GM10248 (cell line): ENCODE measurements at regions not wholly inside any gene's neighbourhood (a gene's known extent, or its start where the extent isn't known, plus 50 kb on each side); places are given as distances from the start of the nearest gene placed in this dataset.

Experiments used
- CTCF ChIA-PET: fragments of 300-600 bp; sonication (Branson Sonifier 250); formaldehyde crosslinking; extraction: SDS; loops from one replicate; lab custom pipeline; 2021; ENCODE audit warnings: antibody characterized with exemption; lab: Yijun Ruan, JAX
- POLR2A ChIA-PET: fragments of 350-650 bp; sonication (Branson Sonifier 250); formaldehyde crosslinking; extraction: SDS; loops from one replicate; lab custom pipeline; 2020; ENCODE audit warnings: antibody characterized with exemption; lab: Yijun Ruan, JAX
- DNase-seq: peaks from one replicate; pipeline ENCODE4 v3.0.0; 2012; ENCODE audit errors: extremely low spot score
- TF ChIP-seq, protein P1 (sequence below): IDR thresholded peaks from 2 replicates; pipeline ENCODE4 v1.5.1; 2012; ENCODE audit warnings: mild to moderate bottlenecking, low read depth; ENCODE audit errors: extremely low read depth, missing control alignments, control extremely low read depth

DNA sequence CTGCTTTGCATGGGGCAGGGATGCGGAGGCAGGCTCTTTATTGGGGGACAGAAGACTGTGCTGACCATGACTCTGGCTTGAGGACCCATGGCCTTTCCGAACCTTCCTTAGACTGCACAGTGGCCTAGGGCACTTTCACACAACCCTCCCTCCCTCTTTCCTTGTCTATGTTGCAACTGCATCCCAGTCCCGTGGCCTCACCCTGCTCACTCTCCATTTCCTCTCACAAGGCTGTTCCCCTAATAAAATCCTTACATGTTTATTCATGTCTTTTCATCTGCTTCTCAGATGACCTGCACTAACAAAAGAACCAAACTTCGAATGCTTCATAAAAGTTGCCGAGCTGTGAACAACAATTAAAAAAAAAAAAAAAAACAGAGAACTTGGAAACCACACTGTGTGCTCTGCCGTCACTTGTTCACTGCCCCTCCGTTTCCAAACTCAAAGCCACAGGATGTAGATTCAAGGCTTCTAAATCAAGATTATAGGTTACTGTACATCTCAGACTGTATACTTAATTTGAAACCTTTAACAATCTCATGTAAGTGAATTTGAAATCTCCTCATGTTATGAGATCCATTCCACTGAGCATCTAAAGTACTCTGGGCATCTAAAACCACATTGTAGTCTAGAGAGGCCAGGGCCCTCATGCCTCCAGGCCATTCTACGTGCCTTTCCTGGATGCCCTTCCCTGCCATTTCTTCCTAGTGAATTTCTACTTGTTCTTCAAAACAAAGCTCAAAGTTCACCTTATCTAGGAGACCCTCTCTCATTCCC lies 265.9 kb downstream of the SNX13 start:
- POLR2A ChIA-PET: no interaction called here
- CTCF ChIA-PET: interaction anchor here (0.7 to 3.1 kb wide), 2 partner anchors 9 to 33 kb away, joined by 3 to 16 read pairs; no protein-coding TSS in a partner anchor
- TF ChIP-seq, protein P1, sequence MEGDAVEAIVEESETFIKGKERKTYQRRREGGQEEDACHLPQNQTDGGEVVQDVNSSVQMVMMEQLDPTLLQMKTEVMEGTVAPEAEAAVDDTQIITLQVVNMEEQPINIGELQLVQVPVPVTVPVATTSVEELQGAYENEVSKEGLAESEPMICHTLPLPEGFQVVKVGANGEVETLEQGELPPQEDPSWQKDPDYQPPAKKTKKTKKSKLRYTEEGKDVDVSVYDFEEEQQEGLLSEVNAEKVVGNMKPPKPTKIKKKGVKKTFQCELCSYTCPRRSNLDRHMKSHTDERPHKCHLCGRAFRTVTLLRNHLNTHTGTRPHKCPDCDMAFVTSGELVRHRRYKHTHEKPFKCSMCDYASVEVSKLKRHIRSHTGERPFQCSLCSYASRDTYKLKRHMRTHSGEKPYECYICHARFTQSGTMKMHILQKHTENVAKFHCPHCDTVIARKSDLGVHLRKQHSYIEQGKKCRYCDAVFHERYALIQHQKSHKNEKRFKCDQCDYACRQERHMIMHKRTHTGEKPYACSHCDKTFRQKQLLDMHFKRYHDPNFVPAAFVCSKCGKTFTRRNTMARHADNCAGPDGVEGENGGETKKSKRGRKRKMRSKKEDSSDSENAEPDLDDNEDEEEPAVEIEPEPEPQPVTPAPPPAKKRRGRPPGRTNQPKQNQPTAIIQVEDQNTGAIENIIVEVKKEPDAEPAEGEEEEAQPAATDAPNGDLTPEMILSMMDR: no peak
- no peak for DNase-seq

DNA sequence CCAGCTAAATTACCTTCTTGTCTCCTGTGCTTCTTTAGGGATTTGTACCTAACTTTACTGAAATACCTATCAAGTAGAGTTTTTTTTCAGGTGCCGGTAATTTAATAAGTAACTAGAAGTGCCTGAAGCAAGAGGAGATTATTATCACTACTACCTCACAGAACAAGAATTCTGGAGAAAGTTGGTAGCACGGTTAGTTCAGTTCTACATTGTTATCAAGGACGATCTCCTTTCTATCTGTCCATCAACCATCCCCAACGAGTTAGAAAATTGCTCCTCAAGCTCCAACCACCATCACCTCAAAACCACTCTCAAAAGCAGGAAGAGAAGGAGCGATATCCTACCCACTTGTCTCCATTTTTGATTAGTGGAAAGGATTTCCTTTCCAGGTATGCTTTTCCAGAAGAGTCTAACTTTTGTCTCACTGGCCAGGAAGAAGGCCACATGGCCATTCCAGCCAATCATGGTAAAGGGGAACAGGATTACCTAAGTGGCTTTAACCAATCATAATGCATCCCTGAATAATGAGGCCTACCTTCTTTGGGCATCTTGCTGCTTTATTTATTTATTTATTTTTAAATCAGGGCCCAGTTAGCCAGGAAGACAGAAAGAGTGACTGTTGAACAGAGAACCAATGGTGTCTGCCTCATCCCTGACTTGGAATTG lies 265.2 kb downstream of the SNX13 start:
- TF ChIP-seq, protein P1: no peak
- no peak for DNase-seq
- ChIA-PET POLR2A (no interaction called here), CTCF (interaction anchor here (0.7 kb wide), 1 partner anchor 34 kb away, joined by 3 read pairs; no protein-coding TSS in a partner anchor)

DNA sequence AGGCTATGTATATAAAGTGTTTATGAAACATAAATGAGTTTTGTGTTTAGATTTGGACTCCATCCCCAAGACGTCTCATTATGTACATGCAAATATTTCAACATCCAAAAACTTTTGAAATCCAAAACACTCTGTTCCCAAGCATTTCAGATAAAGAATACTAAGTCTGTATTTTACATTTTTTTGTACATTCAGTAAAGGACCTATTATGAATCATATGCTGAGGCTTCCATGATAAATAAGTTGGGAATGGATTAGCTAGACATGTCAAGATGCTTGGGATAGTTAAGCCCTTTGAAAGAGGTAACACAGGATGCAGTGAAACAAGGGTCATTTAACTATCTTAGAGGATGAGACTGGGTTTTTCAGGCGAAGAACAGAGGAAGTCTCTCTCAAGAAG lies 262.9 kb downstream of the SNX13 start:
- no peak for DNase-seq

DNA sequence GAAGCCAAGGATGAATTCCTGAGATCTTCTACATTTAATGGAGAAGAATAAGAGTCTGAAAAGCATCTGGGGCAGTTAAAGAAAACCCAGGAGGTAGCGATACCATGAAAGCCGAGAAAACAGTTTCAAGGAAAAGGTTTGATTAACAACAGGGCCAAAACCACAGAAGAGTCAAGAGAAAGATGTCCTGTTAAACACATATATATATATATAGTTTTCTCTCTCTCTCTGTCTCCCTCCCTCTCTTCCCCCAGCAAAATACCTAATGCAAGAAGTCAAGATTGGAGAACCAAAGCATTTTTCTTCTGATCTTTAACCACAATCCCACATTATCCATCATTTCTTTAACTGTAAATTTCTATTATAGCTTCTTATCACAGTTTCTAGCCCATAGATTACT lies 261.4 kb downstream of the SNX13 start:
- ChIA-PET POLR2A (no interaction called here), CTCF (interaction anchor here (1.5 to 4.0 kb wide), 4 partner anchors 12 to 666 kb away, joined by 3 to 25 read pairs (median 12); no protein-coding TSS in a partner anchor)
- TF ChIP-seq, protein P1: no peak
- no peak for DNase-seq

More for the DNA sequence above, 262.9 kb downstream of the SNX13 start:
- ChIA-PET POLR2A (no interaction called here), CTCF (no interaction called here)
- TF ChIP-seq, protein P1: no peak

DNA sequence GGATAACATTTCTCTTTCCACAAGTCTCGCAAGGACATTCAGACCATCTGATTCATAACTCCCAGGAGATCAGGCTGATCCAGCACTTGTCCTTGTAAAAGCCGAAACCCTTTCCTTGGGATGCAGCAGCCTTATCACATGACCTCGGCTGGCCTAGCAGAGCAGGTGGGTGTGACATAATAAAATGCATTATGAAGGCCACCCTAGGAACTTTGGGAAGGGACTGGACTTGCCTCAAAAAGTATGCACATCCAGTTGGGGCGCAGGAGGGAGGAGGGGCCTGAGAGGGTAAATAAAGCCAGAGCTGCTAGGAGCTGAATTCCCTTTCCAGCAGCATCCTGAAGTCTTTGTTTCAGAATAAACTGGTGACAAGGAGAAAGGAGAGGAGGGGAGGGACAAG lies 260.8 kb downstream of the SNX13 start:
- ChIA-PET CTCF (interaction anchor here (1.4 to 4.0 kb wide), 7 partner anchors 8 to 665 kb away, joined by 3 to 25 read pairs (median 9); no protein-coding TSS in a partner anchor), POLR2A (no interaction called here)
- TF ChIP-seq, protein P1: no peak
- no peak for DNase-seq

DNA sequence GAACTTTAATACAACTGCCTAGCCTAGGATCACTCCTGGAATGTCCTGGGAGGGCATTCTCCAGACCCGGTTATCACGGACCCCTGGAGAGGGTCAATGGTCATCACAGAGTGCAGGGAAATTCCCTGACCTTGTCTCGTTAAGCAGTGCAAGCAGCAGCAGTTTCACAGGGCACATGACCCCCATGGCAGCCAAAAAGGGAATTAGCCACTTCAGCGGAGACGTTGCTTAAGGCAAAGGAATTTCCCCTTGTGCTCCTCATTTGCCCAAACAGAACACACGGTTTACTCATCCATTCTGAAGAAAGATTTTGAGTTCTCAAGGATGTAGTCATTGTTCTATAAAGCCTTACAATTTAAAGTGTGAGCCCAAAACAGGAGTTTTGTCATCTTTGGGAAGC lies 260.3 kb downstream of the SNX13 start:
- POLR2A ChIA-PET: no interaction called here
- TF ChIP-seq, protein P1: no peak
- no peak for DNase-seq
- CTCF ChIA-PET: interaction anchor here (0.9 to 4.0 kb wide), 12 partner anchors 9 to 664 kb away, joined by 3 to 25 read pairs (median 6); no protein-coding TSS in a partner anchor
